MCF 10A (cell line): ENCODE measurements at regions not wholly inside any gene's neighbourhood (a gene's known extent, or its start where the extent isn't known, plus 50 kb on each side); places are given as distances from the start of the nearest gene placed in this dataset.
"Not testable (repeated sequence)": the region's sequence is repeated elsewhere in the genome, so short reads cannot be mapped to it uniquely, and the experiment has no call there.

Experiments
- BruUV-seq: library from RNA; stranded (reverse); fragments of 400-500 nt; replicated peaks from 2 replicates; lab custom pipeline; 2021; lab: Mats Ljungman, UMichigan
- CTCF ChIA-PET: fragments of 300-600 bp; sonication (Branson Sonifier 250); formaldehyde crosslinking; extraction: SDS; loops from one replicate; lab custom pipeline; 2021; ENCODE audit warnings: antibody characterized with exemption, inconsistent platforms; lab: Yijun Ruan, JAX
- POLR2A ChIA-PET: fragments of 300-600, 350-650 bp; sonication (Branson Sonifier 250); formaldehyde crosslinking; extraction: SDS; loops from one replicate; lab custom pipeline; 2020; ENCODE audit warnings: antibody characterized with exemption, inconsistent platforms; lab: Yijun Ruan, JAX
- DNase-seq: peaks from one replicate; pipeline ENCODE4 v3.0.0-alpha.2; 2018; ENCODE audit not compliant: unreplicated experiment
- H3K27ac Mint-ChIP-seq: one replicate; pipeline ENCODE4 v1.8.0; 2022; ENCODE audit warnings: mild to moderate bottlenecking, low read depth, mixed read lengths; ENCODE audit not compliant: unreplicated experiment
- H3K27me3 Mint-ChIP-seq: one replicate; pipeline ENCODE4 v1.8.0; 2022; ENCODE audit warnings: mixed read lengths; ENCODE audit not compliant: insufficient read depth, unreplicated experiment
- H3K36me3 Mint-ChIP-seq: one replicate; pipeline ENCODE4 v1.8.0; 2022; ENCODE audit warnings: mild to moderate bottlenecking, moderate library complexity, mixed read lengths; ENCODE audit not compliant: insufficient read depth, unreplicated experiment
- H3K4me1 Mint-ChIP-seq: one replicate; pipeline ENCODE4 v1.8.0; 2022; ENCODE audit warnings: mixed read lengths; ENCODE audit not compliant: insufficient read depth, unreplicated experiment
- H3K4me3 Mint-ChIP-seq: one replicate; pipeline ENCODE4 v1.8.0; 2022; ENCODE audit warnings: mild to moderate bottlenecking, moderate library complexity, mixed read lengths; ENCODE audit not compliant: unreplicated experiment
- H3K9me3 Mint-ChIP-seq: one replicate; pipeline ENCODE4 v1.8.0; 2022; ENCODE audit warnings: mixed read lengths; ENCODE audit not compliant: unreplicated experiment
- intact Hi-C: fragments of 100-400 bp; cut with micrococcal nuclease; formaldehyde crosslinking; loops from 2 replicates; pipeline ENCODE4 v1.14.1; 2022
- TF ChIP-seq, protein P1 (sequence below): fragments of 200-600 bp; IDR thresholded peaks from one replicate; pipeline ENCODE4 v1.8.0; 2022; ENCODE audit warnings: antibody characterized with exemption, mild to moderate bottlenecking; ENCODE audit not compliant: unreplicated experiment

DNA sequence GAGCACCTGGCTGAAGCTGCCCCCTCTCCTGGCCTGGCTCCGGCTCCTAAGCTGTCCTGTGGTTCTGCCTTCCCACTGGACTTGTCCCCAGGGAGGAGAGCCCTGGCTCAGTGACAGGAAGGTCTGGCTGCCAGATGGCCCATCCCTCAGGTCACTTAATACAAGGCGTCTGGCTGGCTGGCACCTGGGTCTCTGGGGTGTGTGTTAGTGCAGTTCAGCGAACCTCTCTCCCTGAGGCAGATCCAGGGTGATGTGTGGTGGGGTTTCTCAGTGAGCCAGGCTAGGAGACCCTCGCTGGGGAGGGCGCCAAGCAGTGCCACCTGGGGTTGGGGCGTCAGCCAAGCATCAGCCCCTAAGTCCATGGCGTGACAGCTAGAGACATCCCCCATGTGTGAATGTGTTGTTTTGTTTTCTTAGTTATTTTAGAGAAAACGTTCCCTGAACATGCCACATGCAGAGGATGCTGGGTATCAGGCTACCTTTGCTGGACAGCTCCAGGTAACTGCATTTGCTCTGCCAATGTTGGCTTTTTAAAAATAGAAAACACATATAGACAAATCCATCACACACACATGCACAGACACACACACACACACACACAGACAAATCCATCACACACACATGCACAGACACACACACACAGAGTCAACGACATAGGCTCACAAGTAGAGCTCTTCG lies 56.4 kb upstream of the LRPAP1 start:
- peaks cover 37% of the 10 kb centered on the region for H3K27me3 Mint-ChIP-seq
- BruUV-seq, CTCF ChIA-PET: not testable (repeated sequence)

DNA sequence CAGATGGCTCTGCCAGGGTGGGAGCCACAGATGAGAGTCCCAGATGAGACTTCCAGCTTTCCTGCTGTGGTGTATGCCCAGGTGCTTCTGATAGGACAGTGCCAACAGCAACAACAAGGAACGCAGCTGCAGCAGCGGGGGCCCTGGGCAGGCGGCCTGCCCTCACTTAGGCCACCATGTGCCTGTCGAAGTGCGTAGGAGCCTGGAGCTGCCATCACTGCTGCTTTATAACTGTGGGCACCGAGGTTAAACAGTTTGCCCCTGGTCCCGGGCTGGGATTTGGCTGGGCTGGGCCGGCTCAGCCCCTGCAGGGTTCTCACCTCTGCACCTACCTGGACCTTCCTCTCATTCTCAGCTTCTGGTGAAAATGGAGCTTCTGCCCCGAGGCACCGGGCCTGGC lies 54.4 kb upstream of the LRPAP1 start:
- H3K4me1 Mint-ChIP-seq, CTCF ChIA-PET, H3K27ac Mint-ChIP-seq, POLR2A ChIA-PET, DNase-seq, BruUV-seq, H3K9me3 Mint-ChIP-seq, intact Hi-C loops, H3K4me3 Mint-ChIP-seq, H3K36me3 Mint-ChIP-seq: not testable (repeated sequence)
- peaks cover 20% of the 10 kb centered on the region for H3K27me3 Mint-ChIP-seq

More for the DNA sequence above, 56.4 kb upstream of the LRPAP1 start:
- intact Hi-C loops, H3K4me3 Mint-ChIP-seq, POLR2A ChIA-PET, H3K27ac Mint-ChIP-seq, H3K4me1 Mint-ChIP-seq, H3K36me3 Mint-ChIP-seq, DNase-seq, H3K9me3 Mint-ChIP-seq: not testable (repeated sequence)

DNA sequence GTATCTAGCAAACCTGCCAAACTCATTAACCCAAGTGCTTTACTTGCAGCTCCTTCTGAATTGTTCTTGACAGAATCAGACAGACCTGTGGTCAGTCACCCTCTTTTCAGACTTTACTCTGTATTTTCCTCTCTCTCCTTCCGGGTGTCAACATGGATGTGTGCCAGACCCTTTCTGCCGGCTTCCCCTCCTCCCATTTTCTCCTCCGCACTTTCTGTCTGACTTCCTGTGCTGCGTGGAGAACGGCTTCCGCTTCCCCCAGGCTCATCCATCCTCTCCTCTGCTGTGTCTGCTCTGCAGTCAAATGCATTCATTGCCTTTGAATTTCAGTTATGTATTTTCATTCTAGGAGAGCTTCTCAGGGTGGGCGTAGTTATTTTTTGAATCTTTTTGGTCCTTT lies 53.3 kb upstream of the LRPAP1 start:
- H3K9me3 Mint-ChIP-seq, DNase-seq, H3K4me3 Mint-ChIP-seq, CTCF ChIA-PET, H3K36me3 Mint-ChIP-seq, H3K4me1 Mint-ChIP-seq, BruUV-seq, POLR2A ChIA-PET, intact Hi-C loops, H3K27ac Mint-ChIP-seq: not testable (repeated sequence)
- peaks cover 15% of the 10 kb centered on the region for H3K27me3 Mint-ChIP-seq

DNA sequence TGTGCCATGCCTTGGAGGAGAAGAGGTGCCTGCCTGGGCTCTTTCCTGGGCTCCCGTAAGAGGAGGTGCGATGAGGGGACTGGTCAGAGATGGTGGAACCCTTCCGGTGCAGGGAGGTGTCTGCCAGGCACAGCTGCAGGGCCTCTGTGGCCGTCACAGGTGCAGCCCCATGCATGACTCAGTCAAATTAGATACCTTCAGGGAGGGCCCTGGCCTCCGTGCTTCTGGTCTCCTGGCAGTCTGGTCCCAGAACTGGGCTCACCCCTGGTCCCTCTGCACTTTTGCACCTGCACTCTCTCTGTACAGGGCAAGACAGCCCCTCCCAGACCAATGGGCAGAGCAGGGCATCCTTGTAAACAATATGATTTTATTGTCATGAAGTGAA lies 49.9 kb upstream of the LRPAP1 start:
- intact Hi-C loops, result no loop called here
- ChIA-PET POLR2A (no interaction called here), CTCF (no interaction called here)
- H3K9me3 Mint-ChIP-seq, result no peaks in the 10 kb centered on the region
- H3K4me3 Mint-ChIP-seq, result no peak overlapping the region
- DNase-seq, result no peak
- no TSS peak for BruUV-seq
- TF ChIP-seq, protein P1, sequence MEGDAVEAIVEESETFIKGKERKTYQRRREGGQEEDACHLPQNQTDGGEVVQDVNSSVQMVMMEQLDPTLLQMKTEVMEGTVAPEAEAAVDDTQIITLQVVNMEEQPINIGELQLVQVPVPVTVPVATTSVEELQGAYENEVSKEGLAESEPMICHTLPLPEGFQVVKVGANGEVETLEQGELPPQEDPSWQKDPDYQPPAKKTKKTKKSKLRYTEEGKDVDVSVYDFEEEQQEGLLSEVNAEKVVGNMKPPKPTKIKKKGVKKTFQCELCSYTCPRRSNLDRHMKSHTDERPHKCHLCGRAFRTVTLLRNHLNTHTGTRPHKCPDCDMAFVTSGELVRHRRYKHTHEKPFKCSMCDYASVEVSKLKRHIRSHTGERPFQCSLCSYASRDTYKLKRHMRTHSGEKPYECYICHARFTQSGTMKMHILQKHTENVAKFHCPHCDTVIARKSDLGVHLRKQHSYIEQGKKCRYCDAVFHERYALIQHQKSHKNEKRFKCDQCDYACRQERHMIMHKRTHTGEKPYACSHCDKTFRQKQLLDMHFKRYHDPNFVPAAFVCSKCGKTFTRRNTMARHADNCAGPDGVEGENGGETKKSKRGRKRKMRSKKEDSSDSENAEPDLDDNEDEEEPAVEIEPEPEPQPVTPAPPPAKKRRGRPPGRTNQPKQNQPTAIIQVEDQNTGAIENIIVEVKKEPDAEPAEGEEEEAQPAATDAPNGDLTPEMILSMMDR, result no peak
- H3K27ac Mint-ChIP-seq, result no peak overlapping the region
- H3K36me3 Mint-ChIP-seq, result no peaks in the 10 kb centered on the region
- H3K4me1 Mint-ChIP-seq, result no peaks in the 10 kb centered on the region
- H3K27me3 Mint-ChIP-seq, result peaks cover 33% of the 10 kb centered on the region
